Stimulated activated CD8-positive, alpha-beta memory T cell treated with anti-CD3 and anti-CD28 coated beads, Interleukin-12 subunit alpha, Interleukin-12 subunit beta, amount 100 ng/mL, for 24 hours (primary cell): ENCODE measurements at regions not wholly inside any gene's neighbourhood (a gene's known extent, or its start where the extent isn't known, plus 50 kb on each side); places are given as distances from the start of the nearest gene placed in this dataset.
"Not testable (repeated sequence)": the region's sequence is repeated elsewhere in the genome, so short reads cannot be mapped to it uniquely, and the experiment has no call there.

ENCODE experiments used
- DNase-seq: peaks from one replicate; pipeline ENCODE4 v3.0.0-alpha.2; 2020; ENCODE audit errors: extremely low read depth

- no peak for DNase-seq
Observed at GRCh38 chr20:2203436-2203835, 92.4 kb upstream of the TGM3 start.

GRCh38 chr20:2204021-2204420 is 91.8 kb upstream of the TGM3 start:
- no peak for DNase-seq

- peak; percentile 39 for DNase-seq
Observed at GRCh38 chr20:2206957-2207769, 88.6 kb upstream of the TGM3 start.

GRCh38 chr20:2207770-2208097 is 88.1 kb upstream of the TGM3 start:
- DNase-seq, result no peak

GRCh38 chr20:2208897-2209296 is 86.9 kb upstream of the TGM3 start:
- no peak for DNase-seq

- no peak for DNase-seq
Observed at GRCh38 chr20:2210646-2211552, 84.9 kb upstream of the TGM3 start.

- no peak for DNase-seq
Observed at GRCh38 chr20:2212456-2213015, 83.3 kb upstream of the TGM3 start.

GRCh38 chr20:2213401-2213800 is 82.4 kb upstream of the TGM3 start:
- no peak for DNase-seq

GRCh38 chr20:2217857-2218539 is 77.8 kb upstream of the TGM3 start:
- no peak for DNase-seq

GRCh38 chr20:2219481-2220006 is 76.3 kb upstream of the TGM3 start:
- no peak for DNase-seq

GRCh38 chr20:2220298-2220697 is 75.5 kb upstream of the TGM3 start:
- DNase-seq, result no peak

GRCh38 chr20:2221921-2222320 is 73.9 kb upstream of the TGM3 start:
- no peak for DNase-seq

GRCh38 chr20:2223558-2224367 is 72.0 kb upstream of the TGM3 start:
- no peak for DNase-seq

GRCh38 chr20:2224368-2224639 is 71.5 kb upstream of the TGM3 start:
- DNase-seq, result no peak

GRCh38 chr20:2227285-2227684 is 68.5 kb upstream of the TGM3 start:
- DNase-seq, result not testable (repeated sequence)

- DNase-seq, result no peak
Observed at GRCh38 chr20:2227861-2228260, 67.9 kb upstream of the TGM3 start.

- no peak for DNase-seq
Observed at GRCh38 chr20:2228926-2229325, 66.9 kb upstream of the TGM3 start.

GRCh38 chr20:2230726-2231488 is 64.9 kb upstream of the TGM3 start:
- no peak for DNase-seq

GRCh38 chr20:2231701-2232100 is 64.1 kb upstream of the TGM3 start:
- no peak for DNase-seq

- DNase-seq, result no peak
Observed at GRCh38 chr20:2234598-2235191, 61.1 kb upstream of the TGM3 start.
